HepG2 (cell line): ENCODE measurements at regions not wholly inside any gene's neighbourhood (a gene's known extent, or its start where the extent isn't known, plus 50 kb on each side); places are given as distances from the start of the nearest gene placed in this dataset.

Source experiments
- ATAC-seq: fragments of 200-7000 bp; cut with Tn5 transposase; 3 replicates; pipeline ENCODE4 v1.9.1; 2020; ENCODE audit warnings: mild to moderate bottlenecking, moderate library complexity
- BruUV-seq: library from RNA; stranded (reverse); fragments of 400-500 nt; replicated peaks from 2 replicates; lab custom pipeline; 2021; lab: Mats Ljungman, UMichigan
- CTCF ChIA-PET: fragments of 300-600 bp; formaldehyde crosslinking; extraction: SDS; loops from one replicate; lab custom pipeline; 2021; ENCODE audit warnings: low total read pairs, inconsistent platforms, low intra/inter-chr PET ratio; lab: Yijun Ruan, JAX
- POLR2A ChIA-PET: fragments of 350-600 bp; sonication (Branson Sonifier 250); formaldehyde crosslinking; loops from one replicate; lab custom pipeline; 2020; ENCODE audit warnings: antibody characterized with exemption, inconsistent platforms; lab: Yijun Ruan, JAX
- DNase-seq: peaks from one replicate; pipeline ENCODE4 v3.0.0-alpha.2; 2015; ENCODE audit warnings: low spot score
- FAIRE-seq: peaks from 3 replicates; lab custom pipeline; 2011; peaks lifted over from hg19 to GRCh38; lab: Jason Lieb, UNC
- H2AFZ ChIP-seq: one replicate; pipeline ENCODE4 v1.6.1; 2011; ENCODE audit warnings: low read length, inconsistent platforms
- H3K27ac ChIP-seq: fragments of 300-600 bp; 3 replicates; pipeline ENCODE4 v1.8.0; 2011; ENCODE audit warnings: mixed run types, mild to moderate bottlenecking, mixed read lengths, low read length, inconsistent platforms; ENCODE audit not compliant: insufficient read depth; ENCODE audit errors: extremely low read length
- H3K27me3 ChIP-seq, 2 experiments: fragments of 200-600 bp in 1 of 2; 2 replicates in 1 of 2; 3 replicates in 1 of 2; pipeline versions ENCODE4 v1.6.0 to v1.8.0; 2011; ENCODE audit warnings: low read length in 2 of 2, mild to moderate bottlenecking in 2 of 2, moderate library complexity in 2 of 2, inconsistent platforms in 1 of 2; ENCODE audit not compliant: insufficient read depth in 2 of 2, control insufficient read depth in 1 of 2
- H3K36me3 ChIP-seq, 2 experiments: fragments of 200-600 bp in 1 of 2; replicated peaks in 1 of 2; 2 replicates in 1 of 2; 3 replicates in 1 of 2; pipeline versions ENCODE4 v1.5.1 to v1.8.0; 2011; ENCODE audit warnings: low read length in 2 of 2, inconsistent platforms in 1 of 2; ENCODE audit not compliant: insufficient read depth in 2 of 2, control insufficient read depth in 1 of 2
- H3K4me1 ChIP-seq: 2 replicates; pipeline ENCODE4 v1.5.1; 2012; ENCODE audit warnings: low read length, inconsistent platforms; ENCODE audit not compliant: insufficient read depth
- H3K4me2 ChIP-seq: 2 replicates; pipeline ENCODE4 v1.6.0; 2011; ENCODE audit warnings: low read depth, low read length, inconsistent platforms
- H3K4me3 ChIP-seq, 3 experiments: fragments of 200-600 bp in 1 of 3; sonication (generic), shearing (Covaris generic) in 1 of 3; replicated peaks in 1 of 3; 2 replicates each; pipeline ENCODE4 v1.5.1; 2011 to 2016; ENCODE audit warnings: low read length in 3 of 3, inconsistent platforms in 2 of 3, low read depth in 2 of 3, mild to moderate bottlenecking in 2 of 3, control low read depth in 1 of 3, mixed read lengths in 1 of 3; ENCODE audit not compliant: insufficient read depth in 1 of 3
- H3K79me2 ChIP-seq: one replicate; pipeline ENCODE4 v1.6.1; 2011; ENCODE audit warnings: low read length, inconsistent platforms; ENCODE audit not compliant: insufficient read depth
- H3K9ac ChIP-seq: 2 replicates; pipeline ENCODE4 v1.6.0; 2011; ENCODE audit warnings: mild to moderate bottlenecking, low read depth, low read length, inconsistent platforms; ENCODE audit not compliant: insufficient read depth
- H3K9me3 ChIP-seq: 2 replicates; pipeline ENCODE4 v1.5.1; 2012; ENCODE audit warnings: mild to moderate bottlenecking, low read length
- H4K20me1 ChIP-seq: 2 replicates; pipeline ENCODE4 v1.6.0; 2011; ENCODE audit warnings: inconsistent platforms, mild to moderate bottlenecking, low read length, moderate library complexity; ENCODE audit not compliant: insufficient read depth
- GABPB1 ChIP-seq: IDR thresholded peaks from 2 replicates; pipeline ENCODE4 v1.6.1; 2016; ENCODE audit warnings: mild to moderate bottlenecking, missing genetic modification reagents, moderate library complexity, missing compliant biosample characterization
- HDAC2 ChIP-seq: sonication (generic); formaldehyde crosslinking; IDR thresholded peaks from 2 replicates; pipeline ENCODE4 v1.4.0; 2020; ENCODE audit warnings: missing genetic modification reagents
- LRRFIP1 ChIP-seq: sonication (generic); formaldehyde crosslinking; conservative IDR thresholded peaks from 2 replicates; pipeline ENCODE4 v1.4.0; 2020; ENCODE audit warnings: missing genetic modification reagents
- MAFF ChIP-seq: IDR thresholded peaks from 2 replicates; pipeline ENCODE4 v1.6.1; 2011; ENCODE audit warnings: low read depth, low read length, improper control_type of control experiment
- MAFK ChIP-seq, 2 experiments: IDR thresholded peaks in 1 of 2; conservative IDR thresholded peaks in 1 of 2; 2 replicates each; pipeline ENCODE4 v1.6.1; 2011; ENCODE audit warnings: improper control_type of control experiment in 2 of 2, low read length in 2 of 2
- NR1H2 ChIP-seq: sonication (generic); formaldehyde crosslinking; IDR thresholded peaks from 2 replicates; pipeline ENCODE4 v1.8.1; 2022; ENCODE audit warnings: low read depth, missing genetic modification reagents, borderline replicate concordance
- PREB ChIP-seq: sonication (generic); formaldehyde crosslinking; IDR thresholded peaks from 2 replicates; pipeline ENCODE4 v1.4.0; 2020; ENCODE audit warnings: missing genetic modification reagents
- TEAD3 ChIP-seq: optimal IDR thresholded peaks from 2 replicates; pipeline ENCODE3; 2016; ENCODE audit warnings: borderline replicate concordance
- TMF1 ChIP-seq: sonication (generic); formaldehyde crosslinking; IDR thresholded peaks from 2 replicates; pipeline ENCODE4 v1.8.1; 2022; ENCODE audit warnings: low read depth, missing genetic modification reagents
- ZNF33B ChIP-seq: sonication (generic); formaldehyde crosslinking; IDR thresholded peaks from 2 replicates; pipeline ENCODE4 v1.5.1; 2020; ENCODE audit warnings: mild to moderate bottlenecking, missing genetic modification reagents
- ZNF451 ChIP-seq: sonication (generic); formaldehyde crosslinking; IDR thresholded peaks from 2 replicates; pipeline ENCODE4 v1.5.0; 2020; ENCODE audit warnings: mild to moderate bottlenecking, missing genetic modification reagents
- ZNF550 ChIP-seq: sonication (generic); formaldehyde crosslinking; IDR thresholded peaks from 2 replicates; pipeline ENCODE4 v1.4.0; 2020; ENCODE audit warnings: mild to moderate bottlenecking, missing genetic modification reagents, borderline replicate concordance
- ZNF879 ChIP-seq: sonication (generic); formaldehyde crosslinking; IDR thresholded peaks from 2 replicates; pipeline ENCODE4 v1.8.1; 2023; ENCODE audit warnings: missing genetic modification reagents
- WGBS: methylation state at CpG from one replicate; pipeline ENCODE4 v1.1.6; 2017; ENCODE audit warnings: low lambda C conversion rate; 5-methylcytosine and 5-hydroxymethylcytosine counted together
- in situ Hi-C: cut with HindIII; loops from 2 replicates; pipeline ENCODE4 v1.10.0; 2017; ENCODE audit warnings: low pct_unique_long_range_greater_than_20kb; ENCODE audit not compliant: extremely low pct_ligation_motif_present
- intact Hi-C: fragments of 100-400 bp; cut with micrococcal nuclease; formaldehyde crosslinking; loops from one replicate; pipeline ENCODE4 v1.10.0; 2022; ENCODE audit not compliant: unreplicated experiment
- TF ChIP-seq, protein P1 (sequence below), 2 experiments: sonication (generic) in 1 of 2; formaldehyde crosslinking in 1 of 2; IDR thresholded peaks; 2 replicates each; pipeline versions ENCODE4 v1.4.0 to v1.6.1; 2018 to 2020; ENCODE audit warnings: missing genetic modification reagents in 2 of 2, borderline replicate concordance in 1 of 2, low read depth in 1 of 2, mild to moderate bottlenecking in 1 of 2, missing biosample characterization in 1 of 2
- TF ChIP-seq, protein P2 (sequence below): sonication (generic); formaldehyde crosslinking; IDR thresholded peaks from 2 replicates; pipeline ENCODE4 v1.5.0; 2020; ENCODE audit warnings: mild to moderate bottlenecking, missing genetic modification reagents

DNA sequence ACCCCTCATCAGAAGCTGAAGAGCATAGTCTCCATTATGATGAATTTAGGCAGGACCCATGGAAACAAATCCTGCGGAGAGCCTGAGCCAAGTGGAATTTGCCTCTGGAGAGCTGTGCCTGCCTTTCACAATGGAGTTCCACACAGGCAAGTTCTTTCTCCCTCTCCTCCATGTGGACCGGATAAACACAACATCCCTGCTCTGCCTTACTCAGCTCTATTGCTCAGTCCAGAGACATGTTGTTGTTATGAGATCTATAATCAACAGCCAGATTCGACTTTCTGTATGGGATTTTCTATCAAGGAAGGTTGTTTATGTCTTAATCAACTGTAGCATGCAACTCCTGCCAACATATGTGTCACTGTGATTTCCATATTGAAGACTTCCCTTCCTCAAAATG is 59.5 kb upstream of the ELMO1 start:
- H4K20me1 ChIP-seq = no peaks in the 10 kb centered on the region
- no peaks in the 10 kb centered on the region for H3K9me3 ChIP-seq
- ChIA-PET CTCF (no interaction called here), POLR2A (no interaction called here)
- H3K27ac ChIP-seq = no peak overlapping the region
- H3K4me1 ChIP-seq = no peaks in the 10 kb centered on the region
- H3K4me2 ChIP-seq = no peak overlapping the region
- ATAC-seq (no peak), DNase-seq (no peak), FAIRE-seq (no peak)
- no peaks in the 10 kb centered on the region for H3K36me3 ChIP-seq
- H2AFZ ChIP-seq = no peak overlapping the region
- TF ChIP-seq PREB (CRISPR knock-in tag) (no peak), MAFK (conservative IDR thresholded peaks at IDR 0.05 in 1 of 2, IDR thresholded peaks at IDR 0.05 in 1 of 2; ENCODE audit: low read length in 2 of 2) (no peak), GABPB1 (CRISPR knock-in tag) (no peak), ZNF550 (CRISPR knock-in tag) (no peak), LRRFIP1 (CRISPR knock-in tag) (no peak), TEAD3 (CRISPR knock-in tag) (no peak), ZNF879 (CRISPR knock-in tag) (no peak), HDAC2 (CRISPR knock-in tag) (no peak), NR1H2 (CRISPR knock-in tag) (no peak), ZNF33B (CRISPR knock-in tag) (no peak), ZNF451 (CRISPR knock-in tag) (no peak), MAFF (no peak), TMF1 (CRISPR knock-in tag) (no peak)
- TF ChIP-seq, protein P1, sequence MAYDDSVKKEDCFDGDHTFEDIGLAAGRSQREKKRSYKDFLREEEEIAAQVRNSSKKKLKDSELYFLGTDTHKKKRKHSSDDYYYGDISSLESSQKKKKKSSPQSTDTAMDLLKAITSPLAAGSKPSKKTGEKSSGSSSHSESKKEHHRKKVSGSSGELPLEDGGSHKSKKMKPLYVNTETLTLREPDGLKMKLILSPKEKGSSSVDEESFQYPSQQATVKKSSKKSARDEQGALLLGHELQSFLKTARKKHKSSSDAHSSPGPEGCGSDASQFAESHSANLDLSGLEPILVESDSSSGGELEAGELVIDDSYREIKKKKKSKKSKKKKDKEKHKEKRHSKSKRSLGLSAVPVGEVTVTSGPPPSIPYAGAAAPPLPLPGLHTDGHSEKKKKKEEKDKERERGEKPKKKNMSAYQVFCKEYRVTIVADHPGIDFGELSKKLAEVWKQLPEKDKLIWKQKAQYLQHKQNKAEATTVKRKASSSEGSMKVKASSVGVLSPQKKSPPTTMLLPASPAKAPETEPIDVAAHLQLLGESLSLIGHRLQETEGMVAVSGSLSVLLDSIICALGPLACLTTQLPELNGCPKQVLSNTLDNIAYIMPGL (CRISPR knock-in tag; IDR thresholded peaks at IDR 0.05; ENCODE audit: borderline replicate concordance in 1 of 2, low read depth in 1 of 2) = no peak
- TF ChIP-seq, protein P2, sequence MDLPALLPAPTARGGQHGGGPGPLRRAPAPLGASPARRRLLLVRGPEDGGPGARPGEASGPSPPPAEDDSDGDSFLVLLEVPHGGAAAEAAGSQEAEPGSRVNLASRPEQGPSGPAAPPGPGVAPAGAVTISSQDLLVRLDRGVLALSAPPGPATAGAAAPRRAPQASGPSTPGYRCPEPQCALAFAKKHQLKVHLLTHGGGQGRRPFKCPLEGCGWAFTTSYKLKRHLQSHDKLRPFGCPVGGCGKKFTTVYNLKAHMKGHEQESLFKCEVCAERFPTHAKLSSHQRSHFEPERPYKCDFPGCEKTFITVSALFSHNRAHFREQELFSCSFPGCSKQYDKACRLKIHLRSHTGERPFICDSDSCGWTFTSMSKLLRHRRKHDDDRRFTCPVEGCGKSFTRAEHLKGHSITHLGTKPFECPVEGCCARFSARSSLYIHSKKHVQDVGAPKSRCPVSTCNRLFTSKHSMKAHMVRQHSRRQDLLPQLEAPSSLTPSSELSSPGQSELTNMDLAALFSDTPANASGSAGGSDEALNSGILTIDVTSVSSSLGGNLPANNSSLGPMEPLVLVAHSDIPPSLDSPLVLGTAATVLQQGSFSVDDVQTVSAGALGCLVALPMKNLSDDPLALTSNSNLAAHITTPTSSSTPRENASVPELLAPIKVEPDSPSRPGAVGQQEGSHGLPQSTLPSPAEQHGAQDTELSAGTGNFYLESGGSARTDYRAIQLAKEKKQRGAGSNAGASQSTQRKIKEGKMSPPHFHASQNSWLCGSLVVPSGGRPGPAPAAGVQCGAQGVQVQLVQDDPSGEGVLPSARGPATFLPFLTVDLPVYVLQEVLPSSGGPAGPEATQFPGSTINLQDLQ = no peak
- 0% methylated on average over 3 of the region's 3 CpGs for WGBS
- BruUV-seq = no TSS peak
- in situ Hi-C loops (loop anchor here (25.0 kb wide), 1 partner anchor 296 kb away; no protein-coding TSS in a partner anchor), intact Hi-C loops (no loop called here)
- no peak overlapping the region for H3K4me3 ChIP-seq
- H3K79me2 ChIP-seq = no peaks in the 10 kb centered on the region
- no peaks in the 10 kb centered on the region; a peak in 1 of 5 replicates for H3K27me3 ChIP-seq
- no peak overlapping the region for H3K9ac ChIP-seq
